ENCODE measurements at regions not wholly inside any gene's neighbourhood (a gene's known extent, or its start where the extent isn't known, plus 50 kb on each side); places are given as distances from the start of the nearest gene placed in this dataset.

DNA sequence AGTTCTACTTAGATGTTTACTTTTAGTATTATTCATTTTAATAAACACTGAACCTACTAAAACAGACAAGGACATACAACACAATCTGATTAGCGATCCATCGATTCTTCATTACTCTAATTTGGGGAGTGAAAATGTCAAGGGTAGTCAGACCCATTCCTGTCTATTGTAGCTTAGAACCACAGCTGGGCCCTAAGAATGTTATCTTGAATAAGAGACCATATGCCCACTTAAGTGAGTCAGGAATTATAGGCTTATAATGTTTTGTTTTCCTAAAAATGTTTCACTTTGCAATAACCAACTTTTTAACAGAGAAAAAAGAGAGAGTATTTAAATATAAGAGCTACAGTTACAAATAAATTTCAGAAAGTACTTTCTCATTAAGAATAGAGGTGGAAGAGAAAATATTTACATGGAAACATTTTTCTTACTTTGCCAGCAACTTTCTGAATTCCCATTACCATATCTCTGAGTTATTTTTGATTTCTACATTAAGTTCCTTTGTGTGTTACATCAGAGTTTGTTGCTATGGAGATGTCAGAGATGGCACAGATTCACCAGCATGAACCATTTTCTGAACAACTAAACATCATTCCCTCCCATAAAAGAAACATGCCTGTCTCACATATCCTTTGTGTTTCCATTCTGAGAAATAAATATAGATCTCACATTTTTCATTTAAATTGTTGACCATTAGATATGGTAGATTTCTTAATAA is 75.4 kb upstream of the SLC13A1 start:
- no peak overlapping the region for H3K27ac Mint-ChIP-seq
- no peaks in the 10 kb centered on the region; the same call in 2 of the 3 replicates for H3K4me1 Mint-ChIP-seq
- ATAC-seq (no peak), DNase-seq (ENCODE audit: low spot score) (no peak)
- no peak overlapping the region for H3K4me2 ChIP-seq
- H3K4me1 ChIP-seq (ENCODE audit: insufficient read depth), result no peaks in the 10 kb centered on the region
- peaks cover 6% of the 10 kb centered on the region; the same call in 1 of the 2 replicates for H3K9me2 ChIP-seq (ENCODE audit: insufficient read depth)
- H3K4me3 Mint-ChIP-seq, result no peak overlapping the region
- no peaks in the 10 kb centered on the region for H3K27me3 Mint-ChIP-seq (ENCODE audit: insufficient read depth, low read depth, poor library complexity)
- TF ChIP-seq, protein P1, sequence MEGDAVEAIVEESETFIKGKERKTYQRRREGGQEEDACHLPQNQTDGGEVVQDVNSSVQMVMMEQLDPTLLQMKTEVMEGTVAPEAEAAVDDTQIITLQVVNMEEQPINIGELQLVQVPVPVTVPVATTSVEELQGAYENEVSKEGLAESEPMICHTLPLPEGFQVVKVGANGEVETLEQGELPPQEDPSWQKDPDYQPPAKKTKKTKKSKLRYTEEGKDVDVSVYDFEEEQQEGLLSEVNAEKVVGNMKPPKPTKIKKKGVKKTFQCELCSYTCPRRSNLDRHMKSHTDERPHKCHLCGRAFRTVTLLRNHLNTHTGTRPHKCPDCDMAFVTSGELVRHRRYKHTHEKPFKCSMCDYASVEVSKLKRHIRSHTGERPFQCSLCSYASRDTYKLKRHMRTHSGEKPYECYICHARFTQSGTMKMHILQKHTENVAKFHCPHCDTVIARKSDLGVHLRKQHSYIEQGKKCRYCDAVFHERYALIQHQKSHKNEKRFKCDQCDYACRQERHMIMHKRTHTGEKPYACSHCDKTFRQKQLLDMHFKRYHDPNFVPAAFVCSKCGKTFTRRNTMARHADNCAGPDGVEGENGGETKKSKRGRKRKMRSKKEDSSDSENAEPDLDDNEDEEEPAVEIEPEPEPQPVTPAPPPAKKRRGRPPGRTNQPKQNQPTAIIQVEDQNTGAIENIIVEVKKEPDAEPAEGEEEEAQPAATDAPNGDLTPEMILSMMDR (conservative IDR thresholded peaks at IDR 0.05; ENCODE audit: low read depth in 2 of 2), result no peak
- no peak for TF ChIP-seq EZH2phosphoT487 (IDR thresholded peaks at IDR 0.05; ENCODE audit: unreplicated experiment)
- TF ChIP-seq ZNF114 (CRISPR knock-in tag; IDR thresholded peaks at IDR 0.05), result no peak
- TF ChIP-seq, protein P2, sequence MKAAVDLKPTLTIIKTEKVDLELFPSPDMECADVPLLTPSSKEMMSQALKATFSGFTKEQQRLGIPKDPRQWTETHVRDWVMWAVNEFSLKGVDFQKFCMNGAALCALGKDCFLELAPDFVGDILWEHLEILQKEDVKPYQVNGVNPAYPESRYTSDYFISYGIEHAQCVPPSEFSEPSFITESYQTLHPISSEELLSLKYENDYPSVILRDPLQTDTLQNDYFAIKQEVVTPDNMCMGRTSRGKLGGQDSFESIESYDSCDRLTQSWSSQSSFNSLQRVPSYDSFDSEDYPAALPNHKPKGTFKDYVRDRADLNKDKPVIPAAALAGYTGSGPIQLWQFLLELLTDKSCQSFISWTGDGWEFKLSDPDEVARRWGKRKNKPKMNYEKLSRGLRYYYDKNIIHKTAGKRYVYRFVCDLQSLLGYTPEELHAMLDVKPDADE (IDR thresholded peaks at IDR 0.05), result no peak
- TF ChIP-seq STAT1 (IDR thresholded peaks at IDR 0.05; ENCODE audit: unreplicated experiment), result no peak
- TF ChIP-seq, protein P3, sequence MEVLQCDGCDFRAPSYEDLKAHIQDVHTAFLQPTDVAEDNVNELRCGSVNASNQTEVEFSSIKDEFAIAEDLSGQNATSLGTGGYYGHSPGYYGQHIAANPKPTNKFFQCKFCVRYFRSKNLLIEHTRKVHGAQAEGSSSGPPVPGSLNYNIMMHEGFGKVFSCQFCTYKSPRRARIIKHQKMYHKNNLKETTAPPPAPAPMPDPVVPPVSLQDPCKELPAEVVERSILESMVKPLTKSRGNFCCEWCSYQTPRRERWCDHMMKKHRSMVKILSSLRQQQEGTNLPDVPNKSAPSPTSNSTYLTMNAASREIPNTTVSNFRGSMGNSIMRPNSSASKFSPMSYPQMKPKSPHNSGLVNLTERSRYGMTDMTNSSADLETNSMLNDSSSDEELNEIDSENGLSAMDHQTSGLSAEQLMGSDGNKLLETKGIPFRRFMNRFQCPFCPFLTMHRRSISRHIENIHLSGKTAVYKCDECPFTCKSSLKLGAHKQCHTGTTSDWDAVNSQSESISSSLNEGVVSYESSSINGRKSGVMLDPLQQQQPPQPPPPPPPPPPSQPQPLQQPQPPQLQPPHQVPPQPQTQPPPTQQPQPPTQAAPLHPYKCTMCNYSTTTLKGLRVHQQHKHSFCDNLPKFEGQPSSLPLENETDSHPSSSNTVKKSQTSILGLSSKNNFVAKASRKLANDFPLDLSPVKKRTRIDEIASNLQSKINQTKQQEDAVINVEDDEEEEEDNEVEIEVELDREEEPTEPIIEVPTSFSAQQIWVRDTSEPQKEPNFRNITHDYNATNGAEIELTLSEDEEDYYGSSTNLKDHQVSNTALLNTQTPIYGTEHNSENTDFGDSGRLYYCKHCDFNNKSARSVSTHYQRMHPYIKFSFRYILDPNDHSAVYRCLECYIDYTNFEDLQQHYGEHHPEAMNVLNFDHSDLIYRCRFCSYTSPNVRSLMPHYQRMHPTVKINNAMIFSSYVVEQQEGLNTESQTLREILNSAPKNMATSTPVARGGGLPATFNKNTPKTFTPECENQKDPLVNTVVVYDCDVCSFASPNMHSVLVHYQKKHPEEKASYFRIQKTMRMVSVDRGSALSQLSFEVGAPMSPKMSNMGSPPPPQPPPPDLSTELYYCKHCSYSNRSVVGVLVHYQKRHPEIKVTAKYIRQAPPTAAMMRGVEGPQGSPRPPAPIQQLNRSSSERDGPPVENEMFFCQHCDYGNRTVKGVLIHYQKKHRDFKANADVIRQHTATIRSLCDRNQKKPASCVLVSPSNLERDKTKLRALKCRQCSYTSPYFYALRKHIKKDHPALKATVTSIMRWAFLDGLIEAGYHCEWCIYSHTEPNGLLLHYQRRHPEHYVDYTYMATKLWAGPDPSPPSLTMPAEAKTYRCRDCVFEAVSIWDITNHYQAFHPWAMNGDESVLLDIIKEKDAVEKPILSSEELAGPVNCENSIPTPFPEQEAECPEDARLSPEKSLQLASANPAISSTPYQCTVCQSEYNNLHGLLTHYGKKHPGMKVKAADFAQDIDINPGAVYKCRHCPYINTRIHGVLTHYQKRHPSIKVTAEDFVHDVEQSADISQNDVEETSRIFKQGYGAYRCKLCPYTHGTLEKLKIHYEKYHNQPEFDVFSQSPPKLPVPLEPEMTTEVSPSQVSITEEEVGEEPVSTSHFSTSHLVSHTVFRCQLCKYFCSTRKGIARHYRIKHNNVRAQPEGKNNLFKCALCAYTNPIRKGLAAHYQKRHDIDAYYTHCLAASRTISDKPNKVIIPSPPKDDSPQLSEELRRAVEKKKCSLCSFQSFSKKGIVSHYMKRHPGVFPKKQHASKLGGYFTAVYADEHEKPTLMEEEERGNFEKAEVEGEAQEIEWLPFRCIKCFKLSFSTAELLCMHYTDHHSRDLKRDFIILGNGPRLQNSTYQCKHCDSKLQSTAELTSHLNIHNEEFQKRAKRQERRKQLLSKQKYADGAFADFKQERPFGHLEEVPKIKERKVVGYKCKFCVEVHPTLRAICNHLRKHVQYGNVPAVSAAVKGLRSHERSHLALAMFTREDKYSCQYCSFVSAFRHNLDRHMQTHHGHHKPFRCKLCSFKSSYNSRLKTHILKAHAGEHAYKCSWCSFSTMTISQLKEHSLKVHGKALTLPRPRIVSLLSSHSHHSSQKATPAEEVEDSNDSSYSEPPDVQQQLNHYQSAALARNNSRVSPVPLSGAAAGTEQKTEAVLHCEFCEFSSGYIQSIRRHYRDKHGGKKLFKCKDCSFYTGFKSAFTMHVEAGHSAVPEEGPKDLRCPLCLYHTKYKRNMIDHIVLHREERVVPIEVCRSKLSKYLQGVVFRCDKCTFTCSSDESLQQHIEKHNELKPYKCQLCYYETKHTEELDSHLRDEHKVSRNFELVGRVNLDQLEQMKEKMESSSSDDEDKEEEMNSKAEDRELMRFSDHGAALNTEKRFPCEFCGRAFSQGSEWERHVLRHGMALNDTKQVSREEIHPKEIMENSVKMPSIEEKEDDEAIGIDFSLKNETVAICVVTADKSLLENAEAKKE (CRISPR knock-in tag; IDR thresholded peaks at IDR 0.05), result no peak
- TF ChIP-seq POLR2AphosphoS5 (IDR thresholded peaks at IDR 0.05; ENCODE audit: low read depth), result no peak
- TF ChIP-seq, protein P4, sequence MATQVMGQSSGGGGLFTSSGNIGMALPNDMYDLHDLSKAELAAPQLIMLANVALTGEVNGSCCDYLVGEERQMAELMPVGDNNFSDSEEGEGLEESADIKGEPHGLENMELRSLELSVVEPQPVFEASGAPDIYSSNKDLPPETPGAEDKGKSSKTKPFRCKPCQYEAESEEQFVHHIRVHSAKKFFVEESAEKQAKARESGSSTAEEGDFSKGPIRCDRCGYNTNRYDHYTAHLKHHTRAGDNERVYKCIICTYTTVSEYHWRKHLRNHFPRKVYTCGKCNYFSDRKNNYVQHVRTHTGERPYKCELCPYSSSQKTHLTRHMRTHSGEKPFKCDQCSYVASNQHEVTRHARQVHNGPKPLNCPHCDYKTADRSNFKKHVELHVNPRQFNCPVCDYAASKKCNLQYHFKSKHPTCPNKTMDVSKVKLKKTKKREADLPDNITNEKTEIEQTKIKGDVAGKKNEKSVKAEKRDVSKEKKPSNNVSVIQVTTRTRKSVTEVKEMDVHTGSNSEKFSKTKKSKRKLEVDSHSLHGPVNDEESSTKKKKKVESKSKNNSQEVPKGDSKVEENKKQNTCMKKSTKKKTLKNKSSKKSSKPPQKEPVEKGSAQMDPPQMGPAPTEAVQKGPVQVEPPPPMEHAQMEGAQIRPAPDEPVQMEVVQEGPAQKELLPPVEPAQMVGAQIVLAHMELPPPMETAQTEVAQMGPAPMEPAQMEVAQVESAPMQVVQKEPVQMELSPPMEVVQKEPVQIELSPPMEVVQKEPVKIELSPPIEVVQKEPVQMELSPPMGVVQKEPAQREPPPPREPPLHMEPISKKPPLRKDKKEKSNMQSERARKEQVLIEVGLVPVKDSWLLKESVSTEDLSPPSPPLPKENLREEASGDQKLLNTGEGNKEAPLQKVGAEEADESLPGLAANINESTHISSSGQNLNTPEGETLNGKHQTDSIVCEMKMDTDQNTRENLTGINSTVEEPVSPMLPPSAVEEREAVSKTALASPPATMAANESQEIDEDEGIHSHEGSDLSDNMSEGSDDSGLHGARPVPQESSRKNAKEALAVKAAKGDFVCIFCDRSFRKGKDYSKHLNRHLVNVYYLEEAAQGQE (IDR thresholded peaks at IDR 0.05; ENCODE audit: unreplicated experiment), result no peak
- no peaks in the 10 kb centered on the region for H3K27me3 ChIP-seq (ENCODE audit: insufficient read depth)
- H3K27ac ChIP-seq (ENCODE audit: low read depth), result no peak overlapping the region
- no peak overlapping the region for H2AFZ ChIP-seq
- H3K36me3 ChIP-seq (ENCODE audit: insufficient read depth), result no peaks in the 10 kb centered on the region
- no peak overlapping the region for H3K4me3 ChIP-seq
- H3K79me2 ChIP-seq (replicated peaks; ENCODE audit: insufficient read depth), result no peaks in the 10 kb centered on the region
- no peaks in the 10 kb centered on the region for H3K9me3 Mint-ChIP-seq
- no peaks in the 10 kb centered on the region for H4K20me1 ChIP-seq (replicated peaks; ENCODE audit: insufficient read depth)
- no peaks in the 10 kb centered on the region for H3F3A ChIP-seq (replicated peaks; ENCODE audit: low read depth)
- H3K36me3 Mint-ChIP-seq (ENCODE audit: low read depth), result no peaks in the 10 kb centered on the region

Data from GM23338 (cell line).